PFSK-1 (cell line): ENCODE measurements at regions not wholly inside any gene's neighbourhood (a gene's known extent, or its start where the extent isn't known, plus 50 kb on each side); places are given as distances from the start of the nearest gene placed in this dataset.

Experiments
- POLR2AphosphoS5 ChIP-seq: IDR thresholded peaks from 2 replicates; pipeline ENCODE4 v1.6.1; 2012; ENCODE audit warnings: low read depth, mild to moderate bottlenecking, control low read depth, low read length, moderate library complexity
- REST ChIP-seq, 2 experiments: IDR thresholded peaks; 2 replicates each; pipeline versions ENCODE4 v1.6.1 to v1.8.0; 2011 to 2012; ENCODE audit warnings: low read depth in 2 of 2, low read length in 2 of 2, control low read depth in 1 of 2, inconsistent platforms in 1 of 2, mild to moderate bottlenecking in 1 of 2, moderate library complexity in 1 of 2; ENCODE audit not compliant: insufficient read depth in 1 of 2
- SIN3A ChIP-seq: IDR thresholded peaks from 2 replicates; pipeline ENCODE4 v1.6.1; 2012; ENCODE audit warnings: mild to moderate bottlenecking, low read length, moderate library complexity, borderline replicate concordance; ENCODE audit not compliant: insufficient read depth
- TAF1 ChIP-seq: IDR thresholded peaks from 2 replicates; pipeline ENCODE4 v1.6.1; 2012; ENCODE audit warnings: low read length, control low read depth, borderline replicate concordance; ENCODE audit not compliant: insufficient read depth

- no peak for TF ChIP-seq REST (IDR thresholded peaks at IDR 0.05; ENCODE audit: insufficient read depth in 1 of 2, low read depth in 2 of 2, low read length in 2 of 2)
- no peak for TF ChIP-seq POLR2AphosphoS5
- no peak for TF ChIP-seq SIN3A
- no peak for TF ChIP-seq TAF1
These were observed 460.8 kb downstream of the SOX2 start for GRCh38 chr3:182172534-182172933.
